ENCODE measurements at regions not wholly inside any gene's neighbourhood (a gene's known extent, or its start where the extent isn't known, plus 50 kb on each side); places are given as distances from the start of the nearest gene placed in this dataset.

DNA sequence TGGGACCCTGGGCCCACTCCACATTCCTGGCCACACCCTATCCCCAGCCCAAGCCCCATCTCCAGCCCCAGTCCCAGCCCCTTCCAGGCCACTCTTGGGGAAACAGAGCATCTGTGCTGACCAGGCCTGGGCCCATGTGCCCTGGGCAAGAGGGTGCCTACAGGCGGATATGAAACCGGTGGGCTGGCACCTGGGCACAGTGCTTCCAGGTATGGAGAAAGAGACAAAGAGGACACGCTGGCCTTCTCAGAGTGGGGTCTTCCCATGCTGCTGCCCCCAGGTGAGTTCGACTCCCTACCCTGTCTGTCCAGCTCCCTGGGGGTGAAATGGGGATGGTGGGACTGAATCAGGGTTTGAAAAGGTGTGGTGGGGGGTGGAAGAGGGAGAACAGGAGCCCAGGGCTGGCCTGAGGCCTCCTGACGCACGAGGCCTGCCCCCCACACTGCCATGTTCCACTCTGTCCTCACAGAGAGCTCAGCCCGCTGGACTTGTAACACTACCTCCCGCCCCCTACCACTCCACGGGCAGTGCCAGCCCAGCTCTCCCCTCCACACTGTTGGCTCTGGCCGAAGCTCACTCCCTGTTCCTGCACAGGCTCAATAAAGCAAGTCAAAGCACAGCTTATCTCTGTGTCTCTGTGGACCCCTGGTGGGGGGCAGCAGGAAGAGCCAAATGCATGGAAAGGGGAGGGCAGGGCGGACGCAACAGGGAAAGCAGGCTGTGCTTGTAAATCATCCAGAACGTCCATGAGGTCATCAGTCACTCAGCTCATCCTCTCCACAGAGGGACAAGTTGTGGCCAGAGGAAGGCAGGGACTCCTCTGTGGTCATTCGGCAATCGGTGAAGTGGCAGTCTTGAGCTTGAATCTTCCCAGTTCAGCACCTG, 71.1 kb upstream of the TMEM97 start:
- ChIA-PET CTCF (interaction anchor here (0.6 to 3.1 kb wide), 9 partner anchors 8 to 445 kb away, joined by 3 to 14 read pairs (median 3); no protein-coding TSS in a partner anchor), POLR2A (interaction anchor here (0.8 kb wide), 1 partner anchor 207 kb away, joined by 5 read pairs; no protein-coding TSS in a partner anchor)
- Histone ChIP-seq H3K36me3 (ENCODE audit: control insufficient read depth in 2 of 2, insufficient read depth in 1 of 2, low read length in 2 of 2) (no peaks in the 10 kb centered on the region), H3K4me3 (ENCODE audit: low read depth, low read length) (no peak overlapping the region), H3K9me3 (ENCODE audit: control insufficient read depth, insufficient read depth, low read depth, low read length) (no peaks in the 10 kb centered on the region), H3K27ac (ENCODE audit: extremely low read depth, low read depth, low read length) (no peak overlapping the region), H3K4me1 (ENCODE audit: control insufficient read depth, insufficient read depth, low read length) (no peaks in the 10 kb centered on the region)
- TF ChIP-seq SCRT2 (tag by site-specific recombination; IDR thresholded peaks at IDR 0.05) (peak; percentile 33; the same call in 1 of the 2 replicates), ZNF341 (tag by site-specific recombination; IDR thresholded peaks at IDR 0.05; ENCODE audit: low read depth) (peak; percentile 89), SP2 (tag by site-specific recombination; IDR thresholded peaks at IDR 0.05) (0 out of 2 replicates have a peak, but pooled peaks have one; percentile 11), HOXA7 (CRISPR knock-in tag; IDR thresholded peaks at IDR 0.05; ENCODE audit: borderline replicate concordance) (no peak), ZNF629 (tag by site-specific recombination; IDR thresholded peaks at IDR 0.05) (peak; percentile 52; the same call in 1 of the 2 replicates), ZNF138 (tag by site-specific recombination; IDR thresholded peaks at IDR 0.05; ENCODE audit: borderline replicate concordance) (no peak), ZNF530 (tag by site-specific recombination; IDR thresholded peaks at IDR 0.05; ENCODE audit: low read depth) (0 out of 2 replicates have a peak, but pooled peaks have one; percentile 34), ZNF146 (tag by site-specific recombination; IDR thresholded peaks at IDR 0.05) (no peak), ZNF792 (tag by site-specific recombination; IDR thresholded peaks at IDR 0.05) (no peak), ZNF621 (tag by site-specific recombination; IDR thresholded peaks at IDR 0.05) (no peak), ZBTB17 (tag by site-specific recombination; IDR thresholded peaks at IDR 0.05) (no peak), SP7 (tag by site-specific recombination; IDR thresholded peaks at IDR 0.05) (peak; percentile 23; the same call in 1 of the 2 replicates), ZBTB21 (tag by site-specific recombination; IDR thresholded peaks at IDR 0.05) (no peak), ZIC2 (tag by site-specific recombination; IDR thresholded peaks at IDR 0.05) (peak; percentile 93), ZNF664 (tag by site-specific recombination; IDR thresholded peaks at IDR 0.05) (no peak), ZNF112 (tag by site-specific recombination; IDR thresholded peaks at IDR 0.05) (no peak)
- TF ChIP-seq, protein P1, sequence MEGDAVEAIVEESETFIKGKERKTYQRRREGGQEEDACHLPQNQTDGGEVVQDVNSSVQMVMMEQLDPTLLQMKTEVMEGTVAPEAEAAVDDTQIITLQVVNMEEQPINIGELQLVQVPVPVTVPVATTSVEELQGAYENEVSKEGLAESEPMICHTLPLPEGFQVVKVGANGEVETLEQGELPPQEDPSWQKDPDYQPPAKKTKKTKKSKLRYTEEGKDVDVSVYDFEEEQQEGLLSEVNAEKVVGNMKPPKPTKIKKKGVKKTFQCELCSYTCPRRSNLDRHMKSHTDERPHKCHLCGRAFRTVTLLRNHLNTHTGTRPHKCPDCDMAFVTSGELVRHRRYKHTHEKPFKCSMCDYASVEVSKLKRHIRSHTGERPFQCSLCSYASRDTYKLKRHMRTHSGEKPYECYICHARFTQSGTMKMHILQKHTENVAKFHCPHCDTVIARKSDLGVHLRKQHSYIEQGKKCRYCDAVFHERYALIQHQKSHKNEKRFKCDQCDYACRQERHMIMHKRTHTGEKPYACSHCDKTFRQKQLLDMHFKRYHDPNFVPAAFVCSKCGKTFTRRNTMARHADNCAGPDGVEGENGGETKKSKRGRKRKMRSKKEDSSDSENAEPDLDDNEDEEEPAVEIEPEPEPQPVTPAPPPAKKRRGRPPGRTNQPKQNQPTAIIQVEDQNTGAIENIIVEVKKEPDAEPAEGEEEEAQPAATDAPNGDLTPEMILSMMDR (tag by site-specific recombination; IDR thresholded peaks at IDR 0.05), result peak; percentile 73
- TF ChIP-seq, protein P2, sequence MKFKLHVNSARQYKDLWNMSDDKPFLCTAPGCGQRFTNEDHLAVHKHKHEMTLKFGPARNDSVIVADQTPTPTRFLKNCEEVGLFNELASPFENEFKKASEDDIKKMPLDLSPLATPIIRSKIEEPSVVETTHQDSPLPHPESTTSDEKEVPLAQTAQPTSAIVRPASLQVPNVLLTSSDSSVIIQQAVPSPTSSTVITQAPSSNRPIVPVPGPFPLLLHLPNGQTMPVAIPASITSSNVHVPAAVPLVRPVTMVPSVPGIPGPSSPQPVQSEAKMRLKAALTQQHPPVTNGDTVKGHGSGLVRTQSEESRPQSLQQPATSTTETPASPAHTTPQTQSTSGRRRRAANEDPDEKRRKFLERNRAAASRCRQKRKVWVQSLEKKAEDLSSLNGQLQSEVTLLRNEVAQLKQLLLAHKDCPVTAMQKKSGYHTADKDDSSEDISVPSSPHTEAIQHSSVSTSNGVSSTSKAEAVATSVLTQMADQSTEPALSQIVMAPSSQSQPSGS (tag by site-specific recombination; IDR thresholded peaks at IDR 0.05; ENCODE audit: low read depth), result peak; percentile 75; the same call in 1 of the 2 replicates
- TF ChIP-seq, protein P3, sequence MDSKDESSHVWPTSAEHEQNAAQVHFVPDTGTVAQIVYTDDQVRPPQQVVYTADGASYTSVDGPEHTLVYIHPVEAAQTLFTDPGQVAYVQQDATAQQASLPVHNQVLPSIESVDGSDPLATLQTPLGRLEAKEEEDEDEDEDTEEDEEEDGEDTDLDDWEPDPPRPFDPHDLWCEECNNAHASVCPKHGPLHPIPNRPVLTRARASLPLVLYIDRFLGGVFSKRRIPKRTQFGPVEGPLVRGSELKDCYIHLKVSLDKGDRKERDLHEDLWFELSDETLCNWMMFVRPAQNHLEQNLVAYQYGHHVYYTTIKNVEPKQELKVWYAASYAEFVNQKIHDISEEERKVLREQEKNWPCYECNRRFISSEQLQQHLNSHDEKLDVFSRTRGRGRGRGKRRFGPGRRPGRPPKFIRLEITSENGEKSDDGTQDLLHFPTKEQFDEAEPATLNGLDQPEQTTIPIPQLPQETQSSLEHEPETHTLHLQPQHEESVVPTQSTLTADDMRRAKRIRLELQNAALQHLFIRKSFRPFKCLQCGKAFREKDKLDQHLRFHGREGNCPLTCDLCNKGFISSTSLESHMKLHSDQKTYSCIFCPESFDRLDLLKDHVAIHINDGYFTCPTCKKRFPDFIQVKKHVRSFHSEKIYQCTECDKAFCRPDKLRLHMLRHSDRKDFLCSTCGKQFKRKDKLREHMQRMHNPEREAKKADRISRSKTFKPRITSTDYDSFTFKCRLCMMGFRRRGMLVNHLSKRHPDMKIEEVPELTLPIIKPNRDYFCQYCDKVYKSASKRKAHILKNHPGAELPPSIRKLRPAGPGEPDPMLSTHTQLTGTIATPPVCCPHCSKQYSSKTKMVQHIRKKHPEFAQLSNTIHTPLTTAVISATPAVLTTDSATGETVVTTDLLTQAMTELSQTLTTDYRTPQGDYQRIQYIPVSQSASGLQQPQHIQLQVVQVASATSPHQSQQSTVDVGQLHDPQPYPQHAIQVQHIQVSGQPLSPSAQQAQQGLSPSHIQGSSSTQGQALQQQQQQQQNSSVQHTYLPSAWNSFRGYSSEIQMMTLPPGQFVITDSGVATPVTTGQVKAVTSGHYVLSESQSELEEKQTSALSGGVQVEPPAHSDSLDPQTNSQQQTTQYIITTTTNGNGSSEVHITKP (tag by site-specific recombination; IDR thresholded peaks at IDR 0.05), result peak; percentile 75
